HEK293T (cell line): ENCODE measurements at regions not wholly inside any gene's neighbourhood (a gene's known extent, or its start where the extent isn't known, plus 50 kb on each side); places are given as distances from the start of the nearest gene placed in this dataset.

ENCODE experiments used
- BHLHE40 ChIP-seq: fragments of 450-650 bp; IDR thresholded peaks from 2 replicates; pipeline ENCODE4 v1.6.1; 2016; ENCODE audit warnings: mild to moderate bottlenecking, moderate library complexity, borderline replicate concordance
- ELF4 ChIP-seq: fragments of 450-650 bp; IDR thresholded peaks from 2 replicates; pipeline ENCODE4 v1.6.1; 2017; ENCODE audit warnings: antibody characterized with exemption
- FOXA1 ChIP-seq: fragments of 450-650 bp; IDR thresholded peaks from 2 replicates; pipeline ENCODE4 v1.6.1; 2016; ENCODE audit warnings: mild to moderate bottlenecking
- FOXK2 ChIP-seq: fragments of 450-650 bp; IDR thresholded peaks from 2 replicates; pipeline ENCODE4 v1.6.1; 2016; ENCODE audit warnings: mild to moderate bottlenecking
- FOXM1 ChIP-seq: fragments of 450-650 bp; IDR thresholded peaks from 2 replicates; pipeline ENCODE4 v1.6.1; 2017; ENCODE audit warnings: mild to moderate bottlenecking, borderline replicate concordance
- HDGF ChIP-seq: fragments of 450-650 bp; IDR thresholded peaks from 2 replicates; pipeline ENCODE4 v1.6.1; 2017; ENCODE audit warnings: antibody characterized with exemption, borderline replicate concordance
- LEF1 ChIP-seq: fragments of 450-650 bp; IDR thresholded peaks from 2 replicates; pipeline ENCODE4 v1.6.1; 2017; ENCODE audit warnings: mild to moderate bottlenecking, borderline replicate concordance
- NFRKB ChIP-seq: fragments of 450-650 bp; IDR thresholded peaks from 2 replicates; pipeline ENCODE4 v1.6.1; 2016; ENCODE audit warnings: mild to moderate bottlenecking, moderate library complexity
- PKNOX1 ChIP-seq: fragments of 450-650 bp; IDR thresholded peaks from 2 replicates; pipeline ENCODE4 v1.6.1; 2016
- SP1 ChIP-seq: fragments of 450-650 bp; IDR thresholded peaks from 2 replicates; pipeline ENCODE4 v1.6.1; 2017
- SUZ12 ChIP-seq: fragments of 450-650 bp; IDR thresholded peaks from 2 replicates; pipeline ENCODE4 v1.6.1; 2016; ENCODE audit warnings: mild to moderate bottlenecking
- TARDBP ChIP-seq: fragments of 450-650 bp; IDR thresholded peaks from 2 replicates; pipeline ENCODE4 v1.6.1; 2016

- TF ChIP-seq ELF4 (no peak), SP1 (no peak), SUZ12 (no peak), FOXK2 (no peak), HDGF (no peak), FOXA1 (no peak), TARDBP (no peak), BHLHE40 (no peak), FOXM1 (no peak), NFRKB (no peak), LEF1 (no peak), PKNOX1 (no peak)
Observed at GRCh38 chr22:48677168-48677520, 1150.5 kb downstream of the BRD1 start.
